Stimulated activated CD4-positive, alpha-beta T cell treated with anti-CD3 and anti-CD28 coated beads, TNF-alpha, amount 100 ng/mL, for 24 hours (primary cell): ENCODE measurements at regions not wholly inside any gene's neighbourhood (a gene's known extent, or its start where the extent isn't known, plus 50 kb on each side); places are given as distances from the start of the nearest gene placed in this dataset.

Experiments used
- DNase-seq, 3 experiments: peaks; one replicate each; pipeline ENCODE4 v3.0.0-alpha.2; 2020; ENCODE audit warnings: low read depth in 3 of 3

- no peak for DNase-seq
Measured at GRCh38 chr2:51237626-51238271, 205.8 kb upstream of the NRXN1 start.

DNA sequence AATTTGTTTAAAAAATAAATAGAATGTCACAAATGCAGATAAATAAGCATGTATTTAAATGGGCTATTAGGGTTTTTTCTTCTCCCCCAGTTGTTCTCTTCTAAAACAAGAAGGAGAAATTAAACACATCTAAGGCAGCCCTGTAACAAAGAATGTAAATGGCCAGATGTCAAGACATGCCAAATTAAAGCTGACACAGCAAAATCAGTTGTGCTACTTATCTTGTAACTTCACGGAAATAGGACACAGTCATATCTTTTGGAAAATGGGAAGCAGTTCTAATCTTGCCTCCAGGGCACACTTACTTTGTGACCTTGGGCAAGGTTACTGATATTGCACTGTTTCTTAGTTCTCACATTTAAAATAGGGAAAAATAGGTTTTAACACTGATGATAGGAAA, 200.1 kb upstream of the NRXN1 start:
- DNase-seq, result no peak

DNA sequence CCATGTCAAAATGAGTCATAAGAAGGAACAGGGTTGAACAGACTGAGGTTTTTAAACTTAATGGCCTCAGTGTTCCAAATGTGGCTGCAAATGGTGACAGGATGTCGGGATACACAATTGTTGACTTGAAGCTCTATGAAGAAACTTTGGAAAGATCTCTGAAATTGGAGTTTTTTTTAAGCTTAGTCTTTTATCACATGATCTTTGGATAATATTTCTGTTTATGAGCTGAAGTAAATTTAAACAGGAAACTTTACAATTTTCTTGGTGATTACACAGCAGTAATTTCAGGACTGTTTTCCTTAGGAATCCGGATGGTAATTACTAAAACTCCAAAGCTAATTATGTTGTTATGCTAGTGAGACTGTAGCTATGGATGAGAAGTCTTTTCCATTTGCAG, 199.1 kb upstream of the NRXN1 start:
- no peak for DNase-seq

GRCh38 chr2:51225377-51225776, 193.4 kb upstream of the NRXN1 start:
- no peak for DNase-seq

- no peak for DNase-seq
Measured at GRCh38 chr2:51224790-51225189, 192.9 kb upstream of the NRXN1 start.

- no peak for DNase-seq
Measured at GRCh38 chr2:51222106-51222505, 190.2 kb upstream of the NRXN1 start.

GRCh38 chr2:51220606-51221005, 188.7 kb upstream of the NRXN1 start:
- no peak for DNase-seq

GRCh38 chr2:51220080-51220479, 188.1 kb upstream of the NRXN1 start:
- no peak for DNase-seq

GRCh38 chr2:51219468-51219867, 187.5 kb upstream of the NRXN1 start:
- DNase-seq, result no peak

DNA sequence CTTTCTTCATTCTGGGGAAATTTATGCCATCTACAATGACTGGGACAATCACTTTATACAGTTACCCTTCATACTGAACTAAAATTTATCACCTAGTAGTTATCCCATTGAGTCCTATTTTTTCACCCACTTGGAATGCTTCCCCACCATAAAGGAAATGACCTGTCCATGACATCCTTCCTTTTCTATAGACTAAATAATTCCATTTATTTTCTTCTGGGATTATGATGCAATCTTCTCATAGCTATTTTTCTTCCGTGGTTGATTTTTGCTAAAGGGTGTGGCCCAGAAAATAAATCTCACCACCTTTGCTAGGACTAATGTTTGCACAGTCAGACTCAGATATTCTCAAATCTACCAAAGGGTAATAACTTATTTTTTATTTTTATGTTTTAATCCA, 186.1 kb upstream of the NRXN1 start:
- DNase-seq, result no peak

- no peak for DNase-seq
Measured at GRCh38 chr2:51213826-51214225, 181.9 kb upstream of the NRXN1 start.

DNA sequence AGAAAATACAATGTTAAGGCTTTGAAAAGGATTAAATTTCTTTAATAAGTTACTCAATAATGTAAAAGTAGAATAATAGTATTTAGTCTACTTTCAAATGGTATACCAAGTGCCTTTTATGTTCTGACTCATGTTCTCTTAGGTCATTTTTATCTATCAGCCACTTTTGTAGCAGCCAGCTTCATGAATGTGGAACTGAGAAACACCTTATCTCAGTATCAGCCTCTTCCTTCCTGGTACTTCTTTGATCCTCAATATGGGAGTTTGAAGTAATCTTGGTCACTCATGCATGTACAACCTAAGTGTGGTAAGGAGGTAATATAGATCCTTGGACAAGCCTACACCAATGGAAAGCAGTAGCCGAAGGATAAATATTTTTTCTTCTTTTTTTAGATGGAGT, 180.4 kb upstream of the NRXN1 start:
- DNase-seq, result no peak

- no peak for DNase-seq
Measured at GRCh38 chr2:51208521-51208920, 176.6 kb upstream of the NRXN1 start.

GRCh38 chr2:51201295-51201694, 169.4 kb upstream of the NRXN1 start:
- DNase-seq, result no peak

- no peak for DNase-seq
Measured at GRCh38 chr2:51194656-51195055, 162.7 kb upstream of the NRXN1 start.

- DNase-seq, result no peak
Measured at GRCh38 chr2:51170273-51170672, 138.3 kb upstream of the NRXN1 start.

- no peak for DNase-seq
Measured at GRCh38 chr2:51165534-51166260, 133.8 kb upstream of the NRXN1 start.

- DNase-seq, result no peak
Measured at GRCh38 chr2:51158251-51158650, 126.3 kb upstream of the NRXN1 start.

DNA sequence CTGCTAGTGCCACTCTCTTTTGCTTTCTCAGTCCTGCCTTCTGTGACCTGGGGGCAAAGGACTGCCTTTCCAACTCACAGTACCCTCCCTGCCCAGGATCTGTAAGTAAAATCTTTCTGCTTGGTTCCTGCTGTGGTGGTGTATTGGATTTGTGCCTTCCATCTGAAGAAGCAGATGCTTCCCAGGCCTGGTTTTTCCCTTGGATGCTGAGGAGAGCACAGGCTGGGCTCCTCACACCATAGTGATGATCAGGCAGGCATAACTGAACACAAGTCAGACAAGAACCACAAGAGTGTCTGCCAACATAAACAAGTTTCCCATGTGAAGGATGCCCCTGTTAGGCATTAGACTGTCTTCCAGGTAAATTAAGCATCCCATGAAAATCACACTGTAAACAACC, 121.3 kb upstream of the NRXN1 start:
- no peak for DNase-seq

GRCh38 chr2:51151490-51152140, 119.7 kb upstream of the NRXN1 start:
- no peak for DNase-seq

DNA sequence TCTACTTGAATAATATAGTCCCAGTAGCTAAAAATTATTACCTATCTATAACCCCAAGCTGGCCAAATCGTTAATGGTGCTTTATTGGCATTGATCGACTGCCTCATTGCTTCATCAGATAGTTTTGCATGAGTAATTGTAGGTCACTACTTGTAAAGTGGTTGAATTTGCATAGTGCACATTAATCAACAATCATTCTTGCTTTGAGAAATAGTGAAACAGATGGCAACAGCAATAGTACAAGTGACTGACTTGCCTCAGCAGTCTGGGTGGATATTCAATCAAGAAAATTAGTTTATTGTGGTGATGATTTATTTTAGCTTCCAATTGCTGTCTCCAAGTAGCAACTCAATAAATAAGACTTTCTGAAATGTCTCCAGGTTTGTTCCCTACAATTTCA, 117.8 kb upstream of the NRXN1 start:
- no peak for DNase-seq

- no peak for DNase-seq
Measured at GRCh38 chr2:51145761-51146160, 113.8 kb upstream of the NRXN1 start.

- DNase-seq, result no peak
Measured at GRCh38 chr2:51120754-51121280, 88.9 kb upstream of the NRXN1 start.
